ENCODE measurements at regions not wholly inside any gene's neighbourhood (a gene's known extent, or its start where the extent isn't known, plus 50 kb on each side); places are given as distances from the start of the nearest gene placed in this dataset.

DNA sequence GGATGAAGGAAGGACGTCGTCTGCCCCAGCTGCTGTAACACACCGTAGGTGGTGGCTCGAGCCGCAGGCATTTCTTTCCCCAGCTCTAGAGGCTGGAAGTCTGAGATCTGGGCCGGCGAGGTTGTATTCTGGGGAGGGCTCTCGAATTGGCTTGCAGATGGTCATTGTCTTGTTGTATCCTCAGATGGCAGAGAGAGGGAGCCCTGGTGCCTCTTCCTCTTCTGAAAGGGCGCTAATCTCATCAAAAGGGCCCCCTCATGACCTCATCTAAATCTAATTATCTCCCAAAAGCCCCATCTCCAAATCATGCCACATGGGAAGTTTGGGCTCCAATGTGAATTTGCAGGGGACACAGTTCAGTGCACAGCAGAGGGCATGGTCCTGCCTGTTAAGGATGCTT, 109.0 kb downstream of the SIK1 start:
- no peak for DNase-seq (ENCODE audit: low spot score)

DNA sequence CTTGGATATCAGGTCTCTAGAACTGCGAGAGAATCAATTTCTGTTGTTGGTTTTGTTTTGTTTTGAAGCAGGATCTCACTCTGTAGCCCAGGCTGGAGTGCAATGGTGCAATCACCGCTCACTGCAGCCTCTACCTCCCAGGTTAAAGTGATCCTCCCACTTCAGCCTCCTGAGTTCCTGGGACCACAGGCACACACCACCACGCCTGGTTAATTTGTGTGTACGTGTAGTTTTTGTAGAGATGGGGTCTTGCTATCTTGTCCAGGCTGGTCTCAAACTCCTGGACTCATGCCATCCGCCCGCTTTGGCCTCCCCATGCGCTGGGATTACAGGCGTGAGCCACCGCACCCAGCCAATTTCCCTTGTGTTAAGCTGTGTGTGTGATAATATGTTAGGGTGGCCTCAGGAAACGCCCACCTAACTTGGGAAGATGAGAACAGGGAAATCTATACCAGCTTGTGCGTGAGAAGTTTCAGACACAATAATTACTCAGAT, 109.6 kb downstream of the SIK1 start:
- no peak for DNase-seq (ENCODE audit: low spot score)

DNA sequence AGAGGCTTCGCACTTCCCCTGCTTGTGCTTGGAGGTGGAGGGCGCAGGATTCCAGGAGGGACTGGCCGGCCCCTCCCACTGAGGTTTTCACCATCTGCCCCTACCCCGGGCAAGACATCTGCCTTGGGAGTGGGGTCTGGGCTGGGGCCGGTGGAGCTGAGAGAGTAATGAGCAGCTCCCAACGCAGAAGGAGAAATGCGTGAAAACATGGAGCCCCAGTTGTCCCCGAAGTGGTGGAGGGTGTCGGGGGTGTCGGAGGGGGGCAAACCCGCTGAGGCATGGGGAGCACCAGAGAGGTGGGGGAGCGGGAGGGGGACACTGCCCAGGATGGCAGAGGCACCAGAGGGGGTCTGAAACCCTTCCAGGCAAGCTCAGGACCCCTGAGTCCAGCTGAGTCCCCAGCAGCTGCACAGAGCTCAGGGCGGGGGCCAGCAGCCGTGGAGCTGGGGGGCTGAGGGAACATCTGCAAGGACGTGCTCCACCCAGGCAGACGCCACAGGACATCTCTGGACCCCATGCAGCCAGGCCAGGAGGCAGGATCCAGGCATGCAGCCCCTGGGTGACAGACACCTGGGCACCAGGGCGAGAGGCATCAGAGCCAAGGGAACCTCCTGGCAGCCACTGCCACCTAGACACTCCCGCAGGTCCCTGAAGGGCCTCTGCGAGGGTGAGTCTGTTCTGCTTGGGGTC, 110.6 kb downstream of the SIK1 start:
- DNase-seq (ENCODE audit: low spot score), result no peak

- no peak for DNase-seq (ENCODE audit: low spot score)
Observed at GRCh38 chr21:43315244-43316137, 111.4 kb downstream of the SIK1 start.

- no peak for DNase-seq (ENCODE audit: low spot score)
Observed at GRCh38 chr21:43313939-43314405, 113.0 kb downstream of the SIK1 start.

GRCh38 chr21:43313221-43313938, 113.6 kb downstream of the SIK1 start:
- no peak for DNase-seq (ENCODE audit: low spot score)

DNA sequence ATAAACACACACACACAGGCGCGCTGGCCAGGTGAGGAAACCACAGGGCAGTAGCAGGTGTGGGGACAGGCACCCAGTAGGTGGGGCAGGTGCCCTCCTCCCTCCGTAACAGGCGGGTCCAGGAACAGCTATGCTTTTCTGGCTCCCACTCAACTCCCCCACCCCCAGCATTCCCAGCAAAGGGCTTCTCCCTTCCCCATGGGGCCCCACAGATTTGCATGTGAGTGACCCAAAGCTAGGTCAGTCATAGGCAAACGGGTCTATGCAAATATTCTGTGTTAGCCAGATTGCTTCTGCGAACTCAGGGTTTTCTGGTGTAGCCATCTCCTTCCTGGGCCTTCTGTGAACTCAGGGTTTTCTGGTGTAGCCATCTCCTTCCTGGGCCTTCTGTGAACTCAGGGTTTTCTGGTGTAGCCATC, 114.2 kb downstream of the SIK1 start:
- no peak for DNase-seq (ENCODE audit: low spot score)

- DNase-seq (ENCODE audit: low spot score), result no peak
Observed at GRCh38 chr21:43312011-43312410, 114.9 kb downstream of the SIK1 start.

- no peak for DNase-seq (ENCODE audit: low spot score)
Observed at GRCh38 chr21:43311301-43311817, 115.6 kb downstream of the SIK1 start.

DNA sequence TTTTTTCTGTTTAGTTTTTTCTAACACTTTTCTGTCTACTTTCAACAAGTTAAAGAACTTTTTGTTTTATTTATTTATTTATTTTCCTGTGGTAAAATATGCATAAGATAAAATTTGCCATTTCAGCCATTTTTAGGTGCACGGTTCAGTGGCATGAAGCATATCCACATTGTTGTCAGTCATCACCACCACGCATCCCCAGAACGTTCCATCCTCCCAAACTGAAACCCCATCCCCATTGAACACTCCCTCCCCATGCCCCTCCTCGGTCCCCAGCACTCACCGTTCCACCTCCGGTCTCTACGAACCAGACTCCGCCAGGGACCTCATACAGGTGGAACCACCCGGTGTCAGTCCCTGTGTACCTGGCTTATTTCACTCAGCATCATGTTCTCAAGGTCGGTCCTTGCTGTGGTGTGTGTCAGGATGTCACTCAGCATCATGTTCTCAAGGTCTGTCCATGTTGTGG, 118.1 kb downstream of the SIK1 start:
- DNase-seq (ENCODE audit: low spot score), result no peak

DNA sequence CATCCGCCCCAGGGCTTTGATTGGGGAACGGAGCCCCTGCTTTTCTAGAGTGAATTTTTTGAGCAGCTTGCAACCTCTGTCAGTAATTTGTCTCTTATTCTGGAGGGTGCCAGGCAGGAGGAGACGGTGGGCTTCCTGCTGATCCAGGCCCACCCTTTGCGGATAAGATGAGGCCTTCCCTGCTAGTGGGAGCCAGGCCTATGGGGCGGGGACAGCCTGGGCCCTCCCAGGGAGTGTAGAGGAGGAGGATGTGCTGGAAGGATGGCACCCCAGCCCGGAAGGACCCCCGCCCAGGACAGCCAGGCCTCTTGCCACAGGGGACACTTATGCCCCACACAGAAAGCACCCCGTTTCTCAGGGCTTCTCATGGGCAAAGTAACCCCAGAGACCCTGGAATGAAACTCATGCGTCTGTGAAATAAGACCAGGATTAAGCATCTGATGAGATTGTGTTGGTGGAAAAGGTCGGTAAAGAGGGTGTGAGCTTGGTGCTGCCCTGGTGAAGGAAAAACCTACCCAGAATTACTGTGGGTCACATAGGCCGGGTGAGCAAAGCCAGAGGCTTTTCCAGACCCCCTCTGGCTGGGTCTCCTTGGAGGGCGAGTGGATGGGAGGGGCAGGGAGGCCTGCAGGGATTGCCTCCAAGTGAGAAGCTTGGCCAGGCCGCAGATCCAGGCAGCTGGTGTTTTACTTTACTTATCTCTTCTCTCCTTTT, 118.7 kb downstream of the SIK1 start:
- no peak for DNase-seq (ENCODE audit: low spot score)

DNA sequence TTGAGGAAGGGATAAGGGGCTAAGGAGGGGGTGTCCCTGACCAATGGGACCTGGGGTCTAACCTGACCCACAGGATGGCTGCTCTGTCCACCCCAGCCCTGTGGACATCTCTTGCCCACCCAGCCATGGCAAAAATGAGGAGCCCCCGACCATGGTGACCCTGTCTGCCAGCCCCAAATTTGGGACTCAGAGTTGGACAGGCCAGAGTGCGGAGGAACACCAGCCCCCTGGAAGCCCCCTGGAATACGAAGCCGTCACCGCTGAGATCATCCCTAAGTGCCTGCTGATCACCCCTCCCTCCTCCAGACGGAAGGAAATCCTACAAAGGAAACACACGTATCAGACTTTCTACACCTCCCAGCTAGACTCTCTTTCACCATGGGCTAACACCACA, 119.3 kb downstream of the SIK1 start:
- no peak for DNase-seq (ENCODE audit: low spot score)

- DNase-seq (ENCODE audit: low spot score), result no peak
Observed at GRCh38 chr21:43306911-43307676, 119.8 kb downstream of the SIK1 start.

DNA sequence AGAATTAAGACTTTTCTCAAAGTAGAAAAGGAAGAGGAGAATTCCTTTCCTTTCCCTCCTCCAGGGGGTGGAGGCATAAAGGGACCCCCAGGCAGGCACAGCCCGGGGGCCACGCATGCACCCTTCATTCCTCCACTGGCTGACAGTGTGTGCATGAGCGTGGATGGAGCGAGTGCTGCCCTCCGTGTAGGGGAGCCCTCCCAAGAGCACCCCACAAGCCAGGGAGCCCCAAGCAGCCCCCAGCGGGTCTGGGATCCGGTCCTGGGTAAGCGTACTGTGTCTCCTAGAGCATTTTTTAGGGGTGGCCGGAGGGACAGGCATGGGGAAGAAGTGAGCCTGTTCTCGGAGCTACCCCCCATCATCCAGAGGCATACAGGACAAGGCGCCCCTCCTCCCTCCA, 120.5 kb downstream of the SIK1 start:
- no peak for DNase-seq (ENCODE audit: low spot score)

DNA sequence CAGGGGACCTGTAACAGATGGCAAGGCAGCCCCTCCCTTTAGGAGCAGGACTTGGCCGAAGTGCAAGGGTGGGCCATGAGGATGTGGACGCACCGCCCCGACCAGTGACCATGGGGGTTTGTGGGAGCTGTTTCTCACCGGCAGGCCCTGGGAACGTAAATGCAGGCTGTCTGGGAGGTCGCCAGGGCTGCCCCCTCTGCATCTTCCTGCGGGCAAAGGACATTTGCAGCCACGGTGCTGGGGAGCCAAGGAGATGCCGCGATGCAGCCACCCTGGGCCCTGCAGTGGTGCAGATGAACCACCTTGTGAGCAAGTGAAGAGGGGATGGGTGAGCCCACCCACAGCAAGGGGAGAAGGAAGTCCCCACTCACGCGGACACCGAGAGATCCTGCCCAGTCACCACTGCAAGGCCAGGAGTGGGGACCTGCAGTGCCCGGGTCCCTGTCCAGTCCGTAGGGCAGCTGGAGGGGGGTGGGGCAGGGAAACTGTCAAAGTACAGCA, 121.1 kb downstream of the SIK1 start:
- no peak for DNase-seq (ENCODE audit: low spot score)

DNA sequence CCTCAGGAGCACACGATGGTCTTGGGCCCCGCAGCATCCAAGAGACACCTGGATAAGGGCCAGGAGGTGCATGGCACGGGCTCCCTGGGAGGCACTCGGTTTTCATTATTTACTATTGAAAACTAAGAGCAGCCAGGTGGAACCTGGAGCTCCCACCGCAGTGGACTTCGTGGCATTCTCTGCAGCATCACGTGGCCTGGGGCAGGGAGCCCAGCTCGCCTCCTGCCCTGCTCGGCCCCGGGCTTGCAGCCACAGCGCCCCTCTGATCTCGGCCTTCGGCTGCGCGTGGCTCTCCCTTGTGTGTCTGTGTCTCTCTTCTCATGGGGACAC, 121.6 kb downstream of the SIK1 start:
- DNase-seq (ENCODE audit: low spot score), result no peak

GRCh38 chr21:43304621-43305335, 122.2 kb downstream of the SIK1 start:
- no peak for DNase-seq (ENCODE audit: low spot score)

DNA sequence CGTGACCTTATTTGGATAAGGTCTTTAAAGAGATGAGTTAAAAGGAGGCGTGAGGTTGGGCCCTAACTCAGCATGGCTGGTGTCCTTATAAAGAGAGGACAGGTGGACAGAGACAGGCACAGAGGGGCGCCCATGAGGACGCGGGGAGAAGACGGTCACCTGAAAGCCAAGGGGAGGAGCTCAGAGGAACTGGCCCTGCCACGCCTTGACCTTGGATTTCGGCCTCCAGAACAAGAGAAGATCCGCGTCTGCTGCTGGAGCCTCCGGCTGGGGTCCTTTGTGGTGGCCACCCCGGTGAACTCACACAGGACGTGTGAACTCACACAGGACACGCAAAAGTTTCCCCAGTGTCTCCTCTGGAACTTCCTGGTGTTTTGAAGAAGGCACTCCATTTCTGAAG, 122.7 kb downstream of the SIK1 start:
- no peak for DNase-seq (ENCODE audit: low spot score)

DNA sequence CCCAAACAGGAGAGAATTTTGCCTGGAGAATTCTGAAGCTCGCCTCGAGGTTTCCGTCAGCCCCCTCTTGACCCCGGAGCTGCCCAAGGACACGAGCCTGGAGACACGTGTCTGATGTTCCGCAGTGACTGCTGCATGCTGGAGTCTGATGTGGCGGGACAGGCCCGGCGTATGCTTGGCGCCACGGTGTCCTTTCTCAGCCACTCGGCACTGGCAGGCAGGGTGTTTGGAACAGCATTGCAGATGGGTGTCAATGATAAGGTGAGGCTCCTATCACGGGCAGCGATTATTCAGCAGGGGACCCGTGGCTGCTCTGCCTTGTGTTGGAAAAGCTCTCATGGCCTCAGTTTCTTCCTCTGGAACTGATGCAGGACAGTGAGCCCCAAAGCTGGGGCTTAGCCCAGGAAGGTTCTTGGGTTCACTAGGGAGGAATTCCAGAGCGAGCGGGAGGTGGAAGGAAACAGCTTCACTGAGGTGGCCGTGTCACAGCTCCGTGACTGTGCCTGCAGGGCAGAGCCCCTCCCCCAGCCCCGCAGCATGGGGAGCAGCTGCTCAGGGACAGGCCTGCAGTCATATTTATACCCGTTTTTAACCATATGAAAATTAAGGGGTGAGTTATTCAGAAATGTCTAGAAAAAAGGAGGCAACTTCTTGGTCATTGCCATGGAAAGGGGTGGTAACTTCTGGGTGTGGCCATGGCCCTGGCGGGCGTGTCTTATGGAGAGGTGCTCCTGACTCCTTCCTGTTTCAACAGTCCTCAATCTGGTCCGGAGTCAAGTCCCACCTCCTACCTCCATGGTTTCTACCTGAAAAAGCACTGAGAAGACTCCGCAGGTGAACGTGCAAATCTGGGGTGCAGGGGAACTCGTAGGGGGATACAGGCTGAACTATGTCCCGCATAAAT, 123.4 kb downstream of the SIK1 start:
- no peak for DNase-seq (ENCODE audit: low spot score)
